Activated CD4-positive, alpha-beta memory T cell treated with anti-CD3 and anti-CD28 coated beads, Interleukin-2, amount 10 ng/mL, durations not matched to agents 7 days and 5 days (primary cell): ENCODE measurements at regions not wholly inside any gene's neighbourhood (a gene's known extent, or its start where the extent isn't known, plus 50 kb on each side); places are given as distances from the start of the nearest gene placed in this dataset.
"Not testable (repeated sequence)": the region's sequence is repeated elsewhere in the genome, so short reads cannot be mapped to it uniquely, and the experiment has no call there.

Experiments used
- CTCF ChIA-PET: fragments of 350-600 bp; sonication (Branson Sonifier 250); formaldehyde crosslinking; loops from one replicate; lab custom pipeline; 2021; ENCODE audit warnings: antibody characterized with exemption, inconsistent platforms; lab: Charles Lee
- POLR2A ChIA-PET: fragments of 350-600 bp; sonication (Branson Sonifier 250); formaldehyde crosslinking; loops from one replicate; lab custom pipeline; 2021; ENCODE audit warnings: antibody characterized with exemption; lab: Charles Lee
- DNase-seq: peaks from one replicate; pipeline ENCODE4 v3.0.0-alpha.2; 2020
- H3K27ac Mint-ChIP-seq: one replicate; pipeline ENCODE4 v1.8.0; 2021; ENCODE audit warnings: mild to moderate bottlenecking, mixed read lengths
- H3K27me3 Mint-ChIP-seq: one replicate; pipeline ENCODE4 v1.8.0; 2021; ENCODE audit warnings: mixed read lengths
- H3K36me3 Mint-ChIP-seq: one replicate; pipeline ENCODE4 v1.8.0; 2021; ENCODE audit warnings: low read depth, mixed read lengths
- H3K4me1 Mint-ChIP-seq: one replicate; pipeline ENCODE4 v1.8.0; 2021; ENCODE audit warnings: mixed read lengths
- H3K4me3 Mint-ChIP-seq: one replicate; pipeline ENCODE4 v1.8.0; 2021; ENCODE audit warnings: mild to moderate bottlenecking, mixed read lengths
- H3K9me3 Mint-ChIP-seq: one replicate; pipeline ENCODE4 v1.8.0; 2021; ENCODE audit warnings: mixed read lengths

- H3K4me3 Mint-ChIP-seq, H3K27ac Mint-ChIP-seq, H3K27me3 Mint-ChIP-seq, DNase-seq, POLR2A ChIA-PET, CTCF ChIA-PET, H3K4me1 Mint-ChIP-seq, H3K36me3 Mint-ChIP-seq: not testable (repeated sequence)
- peaks cover 42% of the 10 kb centered on the region for H3K9me3 Mint-ChIP-seq
Observed at GRCh38 chr22:10934704-10935103, 4593.3 kb upstream of the OR11H1 start.

DNA sequence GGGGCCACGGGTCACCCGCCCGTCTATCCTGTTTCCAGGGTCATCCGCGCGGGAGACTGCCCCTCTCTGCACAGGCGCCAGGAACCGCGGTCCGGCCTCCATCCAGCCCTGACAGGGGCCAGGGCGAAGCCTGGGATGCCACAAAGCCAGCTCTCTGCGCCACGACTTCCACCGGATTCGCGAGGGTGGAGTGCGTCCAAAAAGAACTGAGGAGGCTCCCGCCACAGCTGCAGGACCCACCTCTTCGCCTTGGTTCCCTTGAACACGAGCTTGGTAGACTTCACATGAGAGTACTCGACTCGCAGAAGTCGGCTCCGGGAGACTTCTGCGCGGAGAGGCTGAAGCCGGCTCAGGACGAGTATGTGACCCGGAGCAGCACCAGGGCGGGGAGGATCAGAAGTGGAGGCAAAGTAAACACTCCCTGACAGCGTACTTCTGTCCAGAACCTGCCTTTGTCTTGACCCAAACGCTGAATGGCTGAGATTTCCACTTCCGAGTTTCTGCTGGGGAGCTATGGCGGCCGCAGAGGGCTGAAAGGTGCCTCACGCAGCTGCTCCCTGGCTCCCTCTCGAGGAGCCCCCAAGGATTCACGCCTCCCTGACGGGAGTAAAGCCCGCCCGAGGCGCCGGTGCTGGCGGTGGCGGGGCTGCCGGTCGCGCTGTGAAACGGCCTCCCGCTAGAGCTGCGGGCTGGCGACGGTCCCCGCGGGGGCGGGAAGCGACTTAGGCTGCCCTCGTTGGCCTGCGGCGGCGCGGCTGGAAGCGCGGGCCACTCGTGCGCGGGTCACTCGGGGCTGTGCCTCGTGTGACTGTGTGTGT lies 4566.7 kb upstream of the OR11H1 start:
- Mint-ChIP-seq H3K27ac (no peak overlapping the region), H3K27me3 (no peaks in the 10 kb centered on the region), H3K36me3 (no peaks in the 10 kb centered on the region), H3K4me1 (no peaks in the 10 kb centered on the region), H3K9me3 (peaks cover 54% of the 10 kb centered on the region), H3K4me3 (no peak overlapping the region)
- ChIA-PET POLR2A (no interaction called here), CTCF (no interaction called here)
- no peak for DNase-seq

DNA sequence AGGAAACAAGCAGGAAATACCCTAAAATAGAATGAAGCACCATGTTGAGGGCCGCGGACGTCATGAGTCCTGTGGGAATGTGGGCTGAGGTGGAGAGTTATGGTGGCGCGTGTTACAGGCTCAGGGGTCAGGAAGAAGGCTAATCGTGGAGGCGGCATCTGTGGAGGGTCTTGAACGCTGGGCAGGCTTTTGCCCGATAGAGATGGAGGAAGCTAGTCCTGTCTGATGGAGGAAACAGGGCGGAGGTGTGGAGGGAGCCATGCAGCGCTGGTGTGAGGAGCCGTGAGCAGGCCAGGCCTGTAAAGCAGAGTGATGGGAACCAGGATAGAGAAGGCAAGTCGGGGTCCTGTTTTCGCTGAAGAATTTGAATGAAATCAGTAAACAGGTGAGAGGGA lies 4566.1 kb upstream of the OR11H1 start:
- H3K4me3 Mint-ChIP-seq, H3K27me3 Mint-ChIP-seq, H3K27ac Mint-ChIP-seq, CTCF ChIA-PET, DNase-seq, POLR2A ChIA-PET, H3K4me1 Mint-ChIP-seq, H3K36me3 Mint-ChIP-seq: not testable (repeated sequence)
- H3K9me3 Mint-ChIP-seq = peaks cover 50% of the 10 kb centered on the region
